ENCODE measurements at regions not wholly inside any gene's neighbourhood (a gene's known extent, or its start where the extent isn't known, plus 50 kb on each side); places are given as distances from the start of the nearest gene placed in this dataset.
"Not testable (repeated sequence)": the region's sequence is repeated elsewhere in the genome, so short reads cannot be mapped to it uniquely, and the experiment has no call there.

GRCh38 chr9:31677877-31678276, 706.6 kb upstream of the ACO1 start:
- DNase-seq = no peak
- intact Hi-C loops (cut with DNase I) = no loop called here
- no peak for ATAC-seq (ENCODE audit: poor library complexity)

- ATAC-seq (ENCODE audit: poor library complexity) = no peak
These were observed 701.3 kb upstream of the ACO1 start for GRCh38 chr9:31683116-31683515.

GRCh38 chr9:31697956-31698355, 686.5 kb upstream of the ACO1 start:
- ATAC-seq (ENCODE audit: poor library complexity) (no peak), DNase-seq (no peak)
- intact Hi-C loops (cut with DNase I) = no loop called here

More at GRCh38 chr9:31683116-31683515, 701.3 kb upstream of the ACO1 start:
- DNase-seq = no peak
- intact Hi-C loops (cut with DNase I) = no loop called here

DNA sequence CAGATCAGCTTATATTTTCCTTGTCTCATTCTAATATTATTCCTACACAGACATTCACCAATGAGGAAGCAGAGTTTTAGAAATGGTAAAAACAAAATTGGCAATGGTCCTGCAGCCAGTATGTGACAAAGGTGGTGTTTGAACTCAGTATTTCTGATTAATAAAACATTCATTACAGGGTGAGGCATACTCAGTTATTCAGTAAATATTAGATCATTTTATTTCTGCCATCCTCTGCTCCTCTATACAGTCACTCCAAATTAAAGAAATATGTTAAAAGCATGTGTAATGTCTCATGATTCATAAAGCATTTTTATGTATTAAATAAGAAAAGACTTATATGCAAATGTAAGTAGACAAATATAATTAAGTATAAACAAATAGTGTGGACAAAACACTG, 684.6 kb upstream of the ACO1 start:
- DNase-seq (no peak), ATAC-seq (ENCODE audit: poor library complexity) (no peak)
- intact Hi-C loops (cut with DNase I) = no loop called here

GRCh38 chr9:31700252-31701045, 684.0 kb upstream of the ACO1 start:
- intact Hi-C loops (cut with DNase I) = no loop called here
- DNase-seq (no peak), ATAC-seq (ENCODE audit: poor library complexity) (no peak)

GRCh38 chr9:31702957-31703356, 681.5 kb upstream of the ACO1 start:
- DNase-seq (no peak), ATAC-seq (ENCODE audit: poor library complexity) (no peak)
- intact Hi-C loops (cut with DNase I) = no loop called here

DNA sequence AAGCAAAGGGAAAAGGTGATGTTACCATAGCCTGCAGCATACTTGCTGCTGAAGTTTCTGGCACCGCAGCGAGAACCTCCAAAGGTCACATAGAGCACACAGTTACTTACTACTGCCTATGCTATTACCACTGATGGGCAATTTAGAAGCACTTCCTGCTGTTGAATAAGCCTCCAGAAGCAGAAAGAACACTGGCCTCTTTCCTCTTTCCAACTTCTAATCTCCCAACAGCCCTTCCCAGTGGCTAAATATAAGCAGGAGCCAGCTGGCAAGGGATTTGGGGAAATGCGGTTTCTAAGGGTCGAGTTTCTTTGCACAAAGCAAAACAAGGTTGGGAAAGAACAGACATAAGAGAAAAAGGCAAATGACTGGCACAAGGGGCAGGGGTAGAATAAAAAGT, 669.2 kb upstream of the ACO1 start:
- no peak for DNase-seq
- intact Hi-C loops (cut with DNase I) = no loop called here

DNA sequence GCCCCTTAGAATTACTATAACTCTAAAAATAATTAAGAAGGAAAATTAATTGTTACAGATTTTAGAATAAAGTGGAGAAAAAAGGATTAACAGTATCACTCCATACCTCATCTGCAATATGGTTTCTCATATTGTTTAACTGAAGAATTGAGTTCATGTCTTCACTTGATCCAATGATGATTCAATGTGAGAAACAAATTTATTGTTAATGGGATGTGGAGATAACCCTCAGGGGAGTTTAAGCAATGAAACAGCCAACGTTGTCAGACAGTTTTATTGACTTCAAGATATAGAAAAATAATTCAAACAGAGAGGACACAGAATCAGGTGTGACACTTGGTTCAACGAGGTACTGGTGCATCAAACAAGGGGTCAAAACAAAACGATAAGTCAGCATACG, 665.2 kb upstream of the ACO1 start:
- no peak for DNase-seq
- no peak for ATAC-seq (ENCODE audit: poor library complexity)
- intact Hi-C loops (cut with DNase I) = no loop called here

More for the DNA sequence above, 669.2 kb upstream of the ACO1 start:
- no peak for ATAC-seq (ENCODE audit: poor library complexity)

DNA sequence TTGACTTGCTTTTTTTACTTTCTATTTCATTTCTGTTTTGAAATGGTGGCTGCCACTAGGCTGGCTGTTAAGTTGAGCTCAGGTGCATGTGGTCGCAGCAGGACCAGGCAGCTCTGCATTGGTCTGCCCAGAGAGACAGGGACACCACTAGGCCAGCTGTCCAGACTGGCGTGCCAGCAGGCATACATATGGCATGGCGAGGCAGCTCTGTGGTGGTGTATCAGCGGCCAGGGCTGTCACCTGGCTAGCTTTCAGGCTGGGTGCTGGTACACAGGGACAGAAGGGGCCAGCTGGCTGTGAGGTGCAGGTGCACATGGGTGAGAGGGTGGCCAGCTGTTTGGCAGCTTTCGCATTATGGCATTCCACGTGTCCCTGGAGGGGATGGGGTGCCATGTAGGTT, 654.0 kb upstream of the ACO1 start:
- ATAC-seq (ENCODE audit: poor library complexity) = no peak
- intact Hi-C loops (cut with DNase I) = no loop called here
- DNase-seq = peak; percentile 29

- DNase-seq (no peak), ATAC-seq (ENCODE audit: poor library complexity) (no peak)
- intact Hi-C loops (cut with DNase I) = no loop called here
These were observed 651.3 kb upstream of the ACO1 start for GRCh38 chr9:31733166-31733565.

GRCh38 chr9:31736581-31737179, 647.8 kb upstream of the ACO1 start:
- intact Hi-C loops (cut with DNase I) = no loop called here
- DNase-seq (no peak), ATAC-seq (ENCODE audit: poor library complexity) (no peak)

GRCh38 chr9:31740705-31741104, 643.7 kb upstream of the ACO1 start:
- ATAC-seq (ENCODE audit: poor library complexity) (no peak), DNase-seq (no peak)
- intact Hi-C loops (cut with DNase I) = no loop called here

GRCh38 chr9:31744589-31744988, 639.9 kb upstream of the ACO1 start:
- ATAC-seq (ENCODE audit: poor library complexity) (no peak), DNase-seq (no peak)
- intact Hi-C loops (cut with DNase I) = no loop called here

DNA sequence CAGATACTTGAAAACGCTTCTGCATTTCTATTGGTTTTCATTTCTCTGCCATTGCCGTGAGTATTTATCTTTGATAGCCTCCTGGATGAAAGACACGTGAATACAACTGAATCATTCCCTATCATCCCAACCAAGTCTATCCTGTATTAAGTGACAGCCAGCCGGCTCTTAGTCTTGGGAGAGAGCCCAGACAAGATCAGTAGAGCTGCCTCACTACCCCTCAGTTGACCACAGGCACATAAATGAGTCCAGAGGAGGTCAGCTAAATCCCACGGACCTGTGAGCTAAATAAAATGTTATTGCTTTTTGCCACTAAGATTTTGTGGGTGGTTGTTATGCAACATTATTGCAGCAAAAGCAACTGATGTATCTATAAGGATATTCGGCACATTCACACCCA, 639.0 kb upstream of the ACO1 start:
- DNase-seq (no peak), ATAC-seq (ENCODE audit: poor library complexity) (no peak)
- intact Hi-C loops (cut with DNase I) = no loop called here

DNA sequence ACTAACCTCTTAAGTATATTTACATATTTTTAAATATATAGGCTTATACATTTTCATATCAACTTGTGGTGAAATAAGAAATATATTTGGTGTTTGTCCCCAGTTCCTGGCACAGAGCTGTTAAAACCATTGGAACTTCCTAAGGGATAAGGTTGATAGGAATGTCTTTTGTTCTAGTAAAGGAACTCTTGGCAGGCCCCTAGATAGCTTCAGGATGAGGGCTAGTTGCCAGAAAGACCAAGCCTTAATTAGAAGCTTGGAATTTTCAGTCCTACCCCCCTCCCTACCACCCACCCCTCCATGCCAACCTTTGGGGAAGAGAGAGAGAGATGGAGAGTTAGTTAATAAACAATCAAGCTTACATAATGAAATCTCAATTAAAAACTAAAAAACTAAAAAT, 638.6 kb upstream of the ACO1 start:
- intact Hi-C loops (cut with DNase I) = no loop called here
- no peak for DNase-seq
- ATAC-seq (ENCODE audit: poor library complexity) = no peak

- intact Hi-C loops (cut with DNase I) = no loop called here
- ATAC-seq (ENCODE audit: poor library complexity) (no peak), DNase-seq (no peak)
These were observed 630.7 kb upstream of the ACO1 start for GRCh38 chr9:31753756-31754155.

- intact Hi-C loops (cut with DNase I) = no loop called here
- no peak for ATAC-seq (ENCODE audit: poor library complexity)
- no peak for DNase-seq
These were observed 624.7 kb upstream of the ACO1 start for GRCh38 chr9:31759703-31760102.

GRCh38 chr9:31774021-31774420, 610.4 kb upstream of the ACO1 start:
- intact Hi-C loops (cut with DNase I); DNase-seq; ATAC-seq (ENCODE audit: poor library complexity): not testable (repeated sequence)

GRCh38 chr9:31774571-31774970, 609.9 kb upstream of the ACO1 start:
- intact Hi-C loops (cut with DNase I) = no loop called here
- DNase-seq (no peak), ATAC-seq (ENCODE audit: poor library complexity) (no peak)

GRCh38 chr9:31776471-31776870, 608.0 kb upstream of the ACO1 start:
- ATAC-seq (ENCODE audit: poor library complexity) = no peak
- no peak for DNase-seq
- intact Hi-C loops (cut with DNase I) = no loop called here

GRCh38 chr9:31783491-31783890, 601.0 kb upstream of the ACO1 start:
- DNase-seq (no peak), ATAC-seq (ENCODE audit: poor library complexity) (no peak)
- intact Hi-C loops (cut with DNase I) = no loop called here

Measured in Right ventricle myocardium superior (tissue), 1 donor.